ENCODE measurements at regions not wholly inside any gene's neighbourhood (a gene's known extent, or its start where the extent isn't known, plus 50 kb on each side); places are given as distances from the start of the nearest gene placed in this dataset.
"Not testable (repeated sequence)": the region's sequence is repeated elsewhere in the genome, so short reads cannot be mapped to it uniquely, and the experiment has no call there.

DNA sequence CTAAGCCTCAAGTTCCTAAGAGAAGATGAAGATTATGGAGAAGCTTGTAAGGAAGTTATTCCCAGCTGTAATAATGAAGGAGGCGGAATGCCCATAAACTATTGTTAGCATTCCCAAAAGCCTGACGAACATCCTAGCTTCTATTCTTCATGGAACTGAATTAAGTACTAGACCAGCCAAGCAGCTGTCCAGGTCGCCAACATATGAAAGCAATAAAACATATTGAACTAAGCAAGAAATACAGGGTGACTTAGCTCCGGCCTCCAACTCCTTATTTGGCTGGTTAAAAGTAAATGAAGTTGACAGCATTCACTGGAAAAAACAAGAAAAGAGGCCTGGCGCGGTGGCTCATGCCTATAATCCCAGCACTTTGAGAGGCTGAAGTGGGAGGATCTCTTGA is 174.0 kb upstream of the TPM1 start:
- no peak for DNase-seq (ENCODE audit: low read depth in 4 of 4, low spot score in 1 of 4)

DNA sequence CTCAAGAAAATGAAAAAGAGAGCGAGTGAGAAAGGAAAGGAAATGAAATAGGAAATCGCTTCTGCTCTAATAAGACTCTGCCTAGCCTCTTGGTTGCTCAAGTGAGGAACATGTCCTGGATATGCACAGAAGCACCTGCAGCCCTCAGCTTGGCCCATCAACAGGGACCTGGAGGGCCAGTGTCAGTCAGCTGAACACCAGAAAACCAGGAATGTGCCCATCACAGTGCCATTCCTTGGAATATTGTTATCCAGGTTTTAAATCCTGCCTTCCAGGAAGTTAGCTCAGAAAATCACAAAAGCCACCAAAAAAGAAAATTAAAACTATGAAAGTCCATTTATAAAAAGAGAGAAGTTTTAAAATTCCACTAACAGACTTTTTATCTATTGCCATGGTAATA is 173.4 kb upstream of the TPM1 start:
- DNase-seq (ENCODE audit: low read depth in 4 of 4, low spot score in 1 of 4) = no peak

DNA sequence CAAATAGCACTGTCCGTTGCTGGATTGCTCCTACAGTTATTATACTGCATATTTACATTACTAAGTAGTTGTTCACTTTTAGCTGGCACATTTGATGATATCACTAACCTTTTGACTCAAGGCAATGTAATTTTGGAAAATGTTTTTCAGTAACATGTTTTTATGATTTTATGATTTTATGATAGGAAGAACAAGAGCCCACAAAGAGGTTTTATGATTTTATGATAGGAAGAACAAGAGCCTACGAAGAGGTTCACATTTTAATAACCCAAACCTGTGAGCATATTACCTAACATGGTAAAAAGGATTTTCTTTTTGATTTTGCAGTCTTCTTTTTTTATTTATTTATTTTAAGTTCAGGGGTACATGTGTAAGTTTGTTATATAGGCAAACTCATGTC is 172.3 kb upstream of the TPM1 start:
- no peak for DNase-seq (ENCODE audit: low read depth in 4 of 4, low spot score in 1 of 4)

DNA sequence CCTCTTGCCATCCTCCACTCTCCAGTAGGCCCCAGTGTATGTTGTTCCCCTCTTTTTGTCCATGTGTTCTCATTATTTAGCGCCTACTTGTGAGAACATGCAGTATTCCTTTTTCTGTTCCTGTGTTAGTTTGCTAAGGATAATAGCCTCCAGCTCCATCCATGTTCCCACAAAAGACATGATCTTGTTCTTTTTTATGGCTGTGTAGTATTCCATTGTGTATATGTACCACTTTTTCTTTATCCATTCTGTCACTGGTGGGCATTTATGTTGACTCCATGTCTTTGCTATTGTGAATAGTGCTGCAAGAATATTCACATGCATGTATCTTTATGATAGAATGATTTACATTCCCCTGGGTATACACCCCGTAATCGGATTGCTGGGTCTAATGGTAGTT is 171.8 kb upstream of the TPM1 start:
- DNase-seq (ENCODE audit: low read depth in 4 of 4, low spot score in 1 of 4) = not testable (repeated sequence)

DNA sequence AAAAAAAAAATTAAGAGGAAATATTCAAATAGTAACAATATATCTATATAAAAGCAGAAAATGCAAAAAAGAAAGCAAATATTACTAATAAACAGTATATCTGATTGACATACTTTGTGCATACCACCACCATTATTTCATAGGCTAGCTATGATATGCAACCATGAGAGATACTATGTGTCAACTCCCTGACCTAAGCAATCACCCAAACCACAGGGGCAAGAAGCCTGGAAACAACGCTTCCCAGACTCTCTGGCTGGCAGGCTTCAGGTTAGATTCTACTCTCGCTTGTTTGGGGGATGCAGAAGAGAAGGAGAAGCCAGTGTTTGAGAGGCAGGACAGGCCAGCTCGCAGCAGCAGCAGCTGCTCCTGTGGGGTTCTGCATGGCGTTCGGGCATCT is 169.3 kb upstream of the TPM1 start:
- DNase-seq (ENCODE audit: low read depth in 4 of 4, low spot score in 1 of 4) = no peak

DNA sequence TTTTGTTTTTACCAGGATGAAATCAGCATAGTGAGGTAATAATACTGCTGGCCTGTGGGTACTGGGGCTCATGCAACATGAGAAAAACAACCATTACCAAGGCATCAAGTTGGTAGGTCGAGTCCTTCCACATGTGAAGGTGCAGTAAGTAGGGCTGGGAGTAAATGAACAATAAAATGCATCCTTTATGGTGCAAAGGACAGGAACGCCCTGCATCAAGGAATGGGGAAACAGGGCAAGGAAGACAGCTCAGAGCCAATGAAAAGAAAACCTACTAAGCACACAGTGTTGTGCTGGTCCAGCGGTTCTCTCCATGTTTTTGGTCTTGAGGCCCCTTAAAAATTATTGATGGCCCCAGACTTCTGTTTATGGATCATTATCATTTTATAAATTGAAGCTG is 168.5 kb upstream of the TPM1 start:
- no peak for DNase-seq (ENCODE audit: low read depth in 4 of 4, low spot score in 1 of 4)

DNA sequence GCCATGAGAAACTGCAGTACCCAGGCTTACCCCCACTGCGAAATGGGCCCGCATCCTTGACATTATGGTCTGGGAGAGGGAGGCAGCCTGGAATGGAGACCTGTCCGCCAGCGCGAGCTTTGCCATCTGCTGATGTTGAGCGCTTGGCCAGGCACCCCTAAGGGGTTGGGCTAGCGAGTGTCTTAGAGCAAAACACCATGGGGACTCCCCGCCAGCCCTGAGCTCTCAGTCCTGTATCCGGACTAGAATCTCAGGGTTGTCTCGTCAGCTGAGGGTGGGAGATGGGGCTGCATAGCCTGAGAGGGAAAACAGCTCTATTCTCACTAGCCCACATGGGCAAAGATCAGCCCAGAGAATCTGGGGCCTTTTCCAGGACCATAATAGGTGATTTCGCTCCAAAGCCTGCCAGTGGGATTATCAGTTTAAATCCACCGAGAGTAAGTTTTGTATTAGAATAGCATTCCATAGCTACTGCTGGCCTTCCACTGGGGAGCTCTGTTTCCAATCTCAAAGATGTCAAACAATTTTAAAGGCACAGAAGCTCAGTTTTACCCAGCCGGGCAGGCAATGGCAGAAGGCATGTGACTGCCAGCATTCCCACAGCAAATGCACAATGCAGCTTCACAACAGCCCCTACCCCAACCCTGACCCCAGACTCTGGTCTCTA is 167.5 kb upstream of the TPM1 start:
- no peak for DNase-seq (ENCODE audit: low read depth in 4 of 4, low spot score in 1 of 4)

DNA sequence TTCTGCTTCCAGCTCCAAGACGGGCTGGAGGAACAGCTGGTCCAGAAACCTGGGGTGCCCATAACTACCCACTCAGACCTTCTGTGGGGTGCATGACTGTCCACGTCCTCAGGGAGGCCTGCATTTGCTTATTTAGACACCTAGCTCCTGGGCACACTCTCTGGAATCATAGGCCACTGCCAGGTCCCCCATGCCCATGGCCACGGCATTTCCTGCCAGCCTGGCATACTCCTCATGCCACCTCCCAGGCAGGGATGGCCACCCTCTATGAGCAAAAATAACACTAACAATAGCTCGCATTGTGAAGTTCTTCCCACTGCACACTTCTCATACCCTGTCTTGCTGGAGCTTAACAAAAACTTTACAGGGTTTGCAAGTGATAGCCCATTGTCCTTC is 166.9 kb upstream of the TPM1 start:
- DNase-seq (ENCODE audit: low read depth in 4 of 4, low spot score in 1 of 4) = no peak

DNA sequence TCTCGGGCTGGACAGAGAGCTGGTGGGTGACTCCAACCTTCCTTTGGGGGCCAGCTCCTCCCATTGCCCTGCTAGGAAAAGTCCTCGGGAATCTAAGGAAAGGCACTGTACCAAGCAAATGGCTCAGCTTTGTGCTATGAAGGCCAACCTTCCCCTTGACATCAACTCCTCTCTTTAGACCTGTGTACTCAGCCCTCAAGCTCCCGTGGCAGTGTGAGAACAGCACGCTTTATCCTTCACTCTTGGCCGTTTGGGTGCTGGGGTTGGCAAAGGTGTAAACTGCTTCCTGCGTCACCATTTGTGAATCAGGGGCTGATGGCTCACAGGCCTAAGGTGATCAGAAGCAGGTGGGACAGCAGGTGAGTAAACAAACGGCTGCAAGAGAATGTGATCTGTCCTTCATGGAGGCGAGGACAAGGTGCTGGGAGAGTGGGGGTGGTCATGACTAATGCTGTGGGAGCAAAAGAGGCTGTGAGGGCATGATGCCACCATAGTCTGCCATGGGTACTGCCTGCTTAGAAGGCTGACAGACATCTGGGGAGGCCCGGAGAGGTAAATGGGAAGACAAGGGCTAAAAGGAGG is 165.2 kb upstream of the TPM1 start:
- DNase-seq (ENCODE audit: low read depth in 4 of 4, low spot score in 1 of 4) = no peak

DNA sequence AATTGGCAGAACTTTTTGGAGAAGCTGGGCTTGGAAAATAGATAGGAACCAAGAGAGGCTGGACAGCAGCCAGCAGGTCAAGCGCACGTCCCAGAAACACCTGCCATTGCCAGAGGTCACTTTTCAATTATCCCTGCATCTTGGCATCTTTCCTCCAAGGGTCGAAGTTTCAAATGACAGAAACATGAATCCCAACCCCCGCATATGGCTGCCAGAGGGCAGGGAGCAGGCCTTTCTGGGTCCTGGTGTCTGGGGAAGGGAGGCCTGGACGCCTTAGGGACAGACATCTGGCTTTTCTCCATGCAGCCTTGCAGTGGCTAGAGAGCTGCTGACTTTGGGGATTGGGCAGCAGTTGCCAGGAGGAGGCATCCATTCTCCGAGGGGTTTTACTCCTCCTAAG is 164.5 kb upstream of the TPM1 start:
- DNase-seq (ENCODE audit: low read depth in 4 of 4, low spot score in 1 of 4) = no peak

DNA sequence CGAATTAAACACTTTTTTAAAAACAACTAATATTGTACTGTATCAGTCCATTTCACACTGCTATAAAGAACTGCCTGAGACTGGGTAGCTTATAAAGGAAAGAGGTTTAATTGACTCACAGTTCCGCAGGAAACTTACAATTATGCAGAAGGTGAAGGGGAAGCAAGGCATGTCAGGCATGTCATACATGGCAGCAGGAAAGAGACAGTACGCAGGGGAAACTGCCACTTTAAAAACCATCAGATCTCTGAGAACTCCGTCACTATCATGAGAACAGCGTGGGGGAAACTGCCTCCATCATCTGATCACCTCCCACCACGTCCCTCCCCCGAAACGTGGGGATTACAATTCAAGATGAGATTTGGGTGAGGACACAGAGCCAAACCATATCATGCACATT is 162.8 kb upstream of the TPM1 start:
- no peak for DNase-seq (ENCODE audit: low read depth in 4 of 4, low spot score in 1 of 4)

DNA sequence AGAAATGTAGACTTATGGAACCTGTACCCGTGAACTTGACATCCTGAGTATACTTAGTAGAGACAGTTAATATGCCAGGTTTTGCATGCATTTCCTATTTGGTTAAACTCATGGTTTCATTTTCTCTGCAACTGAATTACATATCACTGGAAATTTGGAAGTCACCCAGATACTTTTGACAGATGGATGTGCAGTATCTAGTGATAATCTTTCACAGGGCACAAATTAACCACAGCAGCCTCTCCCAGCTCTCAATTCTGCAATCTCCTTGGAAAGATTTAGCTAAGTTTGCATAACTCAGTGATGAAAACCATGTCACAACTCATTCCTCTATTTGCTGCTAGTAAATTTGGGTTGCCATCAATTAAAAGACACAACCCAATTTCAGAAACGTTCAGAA is 162.3 kb upstream of the TPM1 start:
- DNase-seq (ENCODE audit: low read depth in 4 of 4, low spot score in 1 of 4) = no peak

DNA sequence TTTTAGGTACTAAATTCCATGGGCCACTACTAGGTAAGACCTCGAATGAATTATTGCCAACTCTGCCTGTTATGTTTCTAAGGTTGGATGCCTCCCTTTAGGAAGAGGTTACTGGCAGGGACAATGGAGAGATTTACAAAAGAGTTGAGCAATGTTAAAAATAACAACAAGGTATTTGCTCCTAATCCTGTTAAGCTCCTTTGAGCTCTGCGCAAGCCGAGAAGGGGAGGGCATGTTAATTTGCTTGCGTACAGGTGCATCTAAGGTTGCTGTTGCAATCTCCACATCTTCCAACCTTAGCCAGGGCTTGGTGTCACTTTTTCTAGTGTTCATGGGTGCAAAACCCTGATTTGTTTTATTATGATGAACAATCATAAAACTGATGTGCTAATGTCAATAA is 161.5 kb upstream of the TPM1 start:
- no peak for DNase-seq (ENCODE audit: low read depth in 4 of 4, low spot score in 1 of 4)

DNA sequence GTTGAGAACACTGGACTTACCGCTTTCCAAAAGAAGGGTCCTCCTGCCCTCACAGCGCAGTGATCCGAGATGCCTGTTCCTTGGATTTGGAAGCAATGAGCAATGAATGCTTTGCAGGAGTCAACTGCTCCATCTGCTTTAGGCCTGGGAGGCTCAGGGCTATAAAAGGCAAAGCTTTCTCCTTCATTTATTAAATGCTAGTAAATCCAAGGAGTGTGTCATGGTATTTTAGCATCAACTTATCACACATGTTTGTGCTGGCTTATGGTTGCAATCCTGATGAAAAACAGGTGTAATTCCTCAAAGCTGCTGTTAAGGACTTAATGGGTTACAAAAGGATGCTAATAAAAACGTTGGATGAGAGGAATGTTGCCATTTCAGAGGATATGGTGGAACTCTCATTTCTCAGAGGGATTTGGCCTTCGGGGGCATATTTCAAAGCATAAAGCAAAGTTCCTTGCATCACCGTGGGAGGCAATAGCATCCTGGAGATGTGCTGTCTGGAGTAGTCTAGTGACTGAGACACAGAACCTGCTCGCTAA is 158.5 kb upstream of the TPM1 start:
- no peak for DNase-seq (ENCODE audit: low read depth in 4 of 4, low spot score in 1 of 4)

DNA sequence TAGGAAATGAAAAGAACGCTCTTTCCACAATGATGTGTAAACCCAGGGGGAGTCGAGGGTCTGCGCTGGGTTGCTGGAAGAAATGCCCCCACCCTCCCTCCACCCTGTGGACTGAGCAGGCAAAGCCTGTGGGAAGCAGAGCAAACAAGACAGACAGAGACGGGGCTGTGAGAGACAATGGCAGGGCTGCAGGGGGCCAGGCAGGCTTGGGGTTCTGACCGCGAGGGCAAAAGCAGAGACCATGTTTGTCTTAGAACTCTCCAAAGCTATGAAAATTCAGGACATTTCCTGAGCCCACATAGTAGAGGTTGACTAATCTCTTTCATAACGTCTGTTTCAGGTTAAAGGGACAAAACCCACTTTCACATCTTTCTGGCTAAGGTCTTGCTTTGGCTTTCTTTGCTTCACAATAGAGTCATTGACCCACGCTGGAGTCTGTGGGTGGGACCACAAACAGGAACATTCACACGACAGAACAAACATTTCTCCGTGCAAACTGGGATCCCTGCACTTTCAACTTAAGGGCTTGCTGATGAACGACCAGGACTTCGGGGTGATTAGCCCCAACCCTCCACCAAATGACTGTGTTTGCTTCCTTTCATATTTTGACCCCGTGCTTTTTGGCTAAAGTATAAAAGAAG is 156.0 kb upstream of the TPM1 start:
- DNase-seq (ENCODE audit: low read depth in 4 of 4, low spot score in 1 of 4) = no peak

DNA sequence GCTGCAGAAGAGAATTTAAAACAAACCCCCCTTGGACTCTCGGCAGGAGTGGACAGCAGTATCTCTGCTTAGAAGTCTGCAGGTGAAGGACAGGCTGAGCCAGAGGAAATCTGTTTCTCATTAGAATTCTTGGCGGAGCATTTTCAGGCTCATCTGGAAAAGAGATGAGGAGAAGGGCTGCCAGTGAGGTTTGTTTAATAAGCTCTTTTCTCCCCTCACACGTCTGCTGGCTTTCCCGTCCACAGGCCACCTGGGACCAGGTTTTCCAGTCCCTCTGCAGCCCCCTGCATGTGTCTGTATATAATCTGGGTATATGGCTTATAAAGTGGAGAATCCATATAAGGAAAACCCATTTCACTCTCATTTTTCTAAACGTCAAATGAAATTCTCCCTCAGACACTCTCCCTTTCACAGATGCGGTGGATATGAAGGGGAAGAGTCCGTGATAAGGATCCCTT is 155.4 kb upstream of the TPM1 start:
- no peak for DNase-seq (ENCODE audit: low read depth in 4 of 4, low spot score in 1 of 4)

DNA sequence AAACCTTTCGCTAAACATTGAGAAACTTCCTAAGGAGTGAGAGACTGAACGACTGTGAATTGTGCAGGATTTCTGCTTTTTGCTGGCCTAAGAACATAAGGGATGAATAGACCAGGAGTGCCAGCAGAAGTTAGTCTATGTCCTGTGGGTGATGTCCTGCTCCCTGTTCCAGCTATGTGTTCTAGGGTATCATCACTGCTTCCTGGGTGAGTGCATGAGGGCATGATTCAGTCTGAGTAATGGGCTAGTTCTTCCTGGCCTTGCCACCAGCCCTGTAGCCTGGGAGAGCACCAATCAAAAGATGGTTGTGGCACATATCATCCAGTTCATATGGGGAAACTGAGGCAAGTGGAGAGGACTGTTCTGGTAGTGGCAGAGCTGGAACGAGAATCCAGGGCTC is 153.9 kb upstream of the TPM1 start:
- DNase-seq (ENCODE audit: low read depth in 4 of 4, low spot score in 1 of 4) = no peak

DNA sequence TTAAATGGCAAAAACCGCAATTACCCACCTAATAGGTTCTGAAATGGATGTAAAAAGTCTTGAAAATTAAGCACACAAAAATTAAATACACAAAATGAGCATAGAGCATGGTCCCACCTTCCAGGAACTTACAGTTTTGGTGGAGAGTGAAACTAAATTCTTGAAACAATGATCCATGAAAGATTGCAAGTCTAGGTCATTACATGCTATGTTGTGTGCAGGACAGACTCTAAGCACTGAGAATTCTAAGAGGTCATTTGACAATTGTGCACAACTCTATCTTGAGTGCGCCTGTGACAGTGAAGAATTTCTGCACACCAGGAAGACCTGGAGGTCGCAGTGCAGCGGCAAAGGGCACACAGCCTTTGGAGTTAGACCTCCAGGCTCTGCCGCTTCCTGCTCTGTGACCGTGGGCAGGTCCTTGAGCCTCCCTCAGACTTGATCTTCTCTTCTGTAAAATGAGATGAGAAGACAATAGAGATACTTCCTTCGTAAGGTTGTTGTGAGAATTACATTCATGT is 153.3 kb upstream of the TPM1 start:
- DNase-seq (ENCODE audit: low read depth in 4 of 4, low spot score in 1 of 4) = no peak

DNA sequence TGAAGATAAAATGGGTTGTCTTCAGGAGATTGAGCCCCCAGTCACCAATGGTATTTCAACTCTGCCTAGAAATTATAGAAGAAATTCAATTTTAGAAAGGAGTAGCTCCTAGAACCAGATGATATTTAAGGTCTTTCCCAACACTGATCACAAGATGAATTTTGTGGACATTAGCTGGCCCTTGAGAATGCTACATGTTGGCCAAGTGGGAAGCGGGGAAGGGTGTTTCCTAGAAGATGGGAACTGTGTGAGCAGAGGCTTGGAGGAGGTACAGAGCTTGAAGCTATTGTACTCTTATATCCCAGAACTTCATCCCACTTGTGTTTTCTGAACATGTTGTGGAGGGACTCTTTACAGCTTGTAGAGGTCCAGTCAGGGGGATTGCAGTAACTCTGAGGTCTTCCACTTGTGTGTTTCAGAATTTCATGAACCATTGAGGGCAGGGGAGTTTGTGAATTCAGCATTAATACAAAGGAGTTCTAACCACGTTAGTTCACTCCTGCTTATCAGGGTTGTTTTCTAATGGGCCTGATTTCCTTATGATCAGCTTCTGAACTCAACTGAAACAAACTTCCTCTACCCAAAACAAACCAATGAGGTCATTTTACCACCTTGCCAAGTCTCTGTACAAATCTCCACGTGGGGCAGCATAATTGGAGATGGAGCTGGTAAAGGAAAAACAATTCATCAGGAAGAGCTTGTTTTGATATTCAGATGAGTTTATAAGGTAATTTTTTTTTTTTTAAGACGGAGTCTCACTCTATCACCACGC is 152.6 kb upstream of the TPM1 start:
- no peak for DNase-seq (ENCODE audit: low read depth in 4 of 4, low spot score in 1 of 4)

DNA sequence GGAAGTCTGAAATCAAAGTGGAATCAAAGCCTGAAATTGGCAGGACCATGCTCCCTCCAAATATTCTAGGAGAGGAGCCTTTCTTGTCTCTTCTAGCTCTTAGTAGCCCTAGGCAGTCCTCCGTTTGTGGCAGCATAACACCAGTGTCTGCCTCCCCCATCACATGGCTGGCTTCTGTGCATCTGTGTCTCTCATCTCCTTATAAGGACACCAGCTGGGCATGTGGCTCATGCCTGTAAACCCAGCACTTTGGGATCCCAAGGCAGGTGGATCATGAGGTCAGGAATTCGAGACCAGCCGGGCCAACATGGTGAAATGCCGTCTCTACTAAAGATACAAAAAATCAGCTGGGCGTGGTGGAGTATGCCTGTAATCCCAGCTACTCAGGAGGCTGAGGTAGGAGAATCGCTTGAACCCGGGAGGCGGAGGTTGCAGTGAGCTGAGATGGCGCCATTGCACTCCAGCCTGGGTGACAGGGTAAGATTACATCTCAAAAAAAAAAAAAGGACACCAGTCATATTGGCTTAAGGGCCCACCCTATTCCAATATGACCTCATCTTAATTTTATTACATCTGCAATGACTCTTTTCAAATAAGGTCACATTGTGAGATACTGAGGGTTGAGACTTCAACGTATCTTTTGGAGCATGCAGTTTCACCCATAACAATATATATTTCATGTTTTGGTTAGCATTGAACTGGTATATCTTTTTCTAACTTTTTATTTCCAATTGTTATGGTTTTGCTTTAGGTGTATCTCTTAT is 148.0 kb upstream of the TPM1 start:
- no peak for DNase-seq (ENCODE audit: low read depth in 4 of 4, low spot score in 1 of 4)

Data from stimulated activated CD4-positive, alpha-beta T cell treated with anti-CD3 and anti-CD28 coated beads, Interleukin-1b, Interleukin-23, amount 100 ng/mL, for 24 hours (primary cell).